ENCODE measurements at regions not wholly inside any gene's neighbourhood (a gene's known extent, or its start where the extent isn't known, plus 50 kb on each side); places are given as distances from the start of the nearest gene placed in this dataset.
"Not testable (repeated sequence)": the region's sequence is repeated elsewhere in the genome, so short reads cannot be mapped to it uniquely, and the experiment has no call there.

DNA sequence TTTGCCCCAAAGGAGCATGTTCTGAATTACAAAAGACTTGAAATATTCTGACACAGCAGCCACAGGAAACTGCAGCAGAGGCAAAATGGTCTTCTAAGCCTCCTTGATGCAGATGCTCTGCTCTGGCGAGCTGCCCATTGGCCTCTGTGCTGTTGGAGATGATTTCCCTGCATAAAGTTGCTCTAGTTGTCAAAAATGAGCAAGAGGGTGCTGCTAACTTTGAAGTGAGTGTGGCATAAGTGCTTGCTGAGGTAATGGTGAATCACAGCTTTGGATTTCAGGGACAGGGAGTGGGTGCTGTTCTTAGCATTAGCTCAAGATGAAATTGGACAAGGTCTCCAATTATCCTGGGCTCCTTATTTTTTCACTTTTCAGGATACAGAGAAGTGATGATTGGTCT is 435.4 kb downstream of the TMEM135 start:
- no peak for DNase-seq (ENCODE audit: low read depth in 2 of 2)

DNA sequence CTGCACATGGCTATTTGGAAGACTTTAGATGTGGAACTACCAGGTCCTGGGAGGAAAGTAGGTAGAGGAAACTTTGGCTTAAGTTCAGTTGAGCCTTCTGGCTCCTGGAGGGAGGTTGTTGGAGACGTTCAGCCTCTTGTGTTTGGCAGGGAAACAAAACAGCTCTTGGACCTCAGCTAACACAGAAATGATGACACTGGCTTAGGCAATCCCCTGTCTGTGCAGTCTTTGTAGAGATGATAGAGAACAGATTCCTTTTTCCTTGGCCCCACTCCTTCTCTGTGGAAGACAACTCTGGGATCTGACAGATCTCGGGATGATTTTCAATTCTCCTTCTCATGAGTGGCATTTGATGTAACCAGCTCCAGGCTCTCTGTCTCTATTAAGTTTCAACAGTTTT is 428.5 kb downstream of the TMEM135 start:
- DNase-seq (ENCODE audit: low read depth in 2 of 2): no peak

DNA sequence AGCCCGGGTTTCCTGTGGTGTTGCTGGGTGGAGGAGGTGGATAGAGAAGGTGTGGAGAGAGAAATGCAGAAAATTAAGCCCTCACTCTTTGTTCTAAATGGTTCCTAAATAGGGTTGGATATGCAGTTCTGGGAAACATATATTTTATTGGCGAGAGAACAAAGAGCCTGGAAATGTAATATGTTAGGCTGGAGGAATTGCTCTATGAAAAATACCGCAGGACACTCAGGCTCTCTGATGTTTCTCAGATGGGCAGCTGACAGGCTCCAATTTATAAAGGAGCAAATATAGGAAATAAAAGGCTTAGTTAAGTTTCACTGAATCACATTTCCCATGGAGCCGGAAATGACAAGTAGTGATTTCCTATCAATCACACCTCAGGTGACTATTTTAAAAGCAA is 428.0 kb downstream of the TMEM135 start:
- DNase-seq (ENCODE audit: low read depth in 2 of 2): peak in 1 of 2 donors; percentile 47

DNA sequence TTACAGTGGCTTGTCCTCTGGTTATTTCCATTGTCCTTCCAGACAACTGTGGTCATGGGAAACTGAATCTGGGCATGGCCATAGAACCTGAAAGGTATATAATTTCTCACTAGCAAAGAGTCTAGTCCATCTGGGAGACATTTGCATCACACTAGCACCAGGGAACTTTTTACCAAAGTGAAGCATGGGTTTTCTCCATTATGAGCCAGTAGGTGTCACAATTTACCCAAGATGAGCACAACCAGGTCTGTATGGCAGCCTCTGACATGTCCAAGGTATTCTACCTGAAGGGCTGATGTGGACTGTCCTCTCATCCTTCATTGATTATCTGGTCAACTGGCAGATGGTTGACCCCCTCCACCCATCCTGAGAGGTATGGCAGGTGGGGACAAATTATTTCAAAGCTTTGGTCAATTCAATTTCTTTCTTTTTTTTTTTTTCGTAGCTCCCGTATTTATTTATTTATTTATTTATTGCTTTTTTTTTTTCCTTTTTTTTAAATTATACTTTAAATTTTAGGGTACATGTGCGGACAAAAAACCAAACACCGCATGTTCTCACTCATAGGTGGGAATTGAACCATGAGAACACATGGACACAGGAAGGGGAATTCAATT is 425.9 kb downstream of the TMEM135 start:
- peak in 1 of 2 donors; percentile 14 for DNase-seq (ENCODE audit: low read depth in 2 of 2)

DNA sequence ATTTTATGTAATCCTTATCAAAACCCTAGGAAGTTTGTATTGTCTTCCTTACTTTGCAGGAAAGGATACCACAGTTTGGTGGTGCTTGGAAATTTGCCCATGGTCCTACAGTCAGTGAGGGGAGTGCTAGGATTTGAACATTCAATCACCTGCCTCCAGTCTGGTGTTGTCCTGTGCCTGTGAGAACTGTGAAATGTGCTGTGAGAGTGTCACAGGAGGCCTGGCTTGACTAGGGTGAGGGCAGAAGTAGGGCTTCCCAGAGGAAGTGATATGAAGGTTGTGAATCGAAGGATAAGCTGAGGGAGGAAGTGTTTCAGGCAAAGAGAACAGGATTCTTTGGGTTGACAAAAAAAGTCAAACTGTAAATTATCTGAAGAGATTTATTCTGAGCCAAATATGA is 424.4 kb downstream of the TMEM135 start:
- DNase-seq (ENCODE audit: low read depth in 2 of 2): no peak

DNA sequence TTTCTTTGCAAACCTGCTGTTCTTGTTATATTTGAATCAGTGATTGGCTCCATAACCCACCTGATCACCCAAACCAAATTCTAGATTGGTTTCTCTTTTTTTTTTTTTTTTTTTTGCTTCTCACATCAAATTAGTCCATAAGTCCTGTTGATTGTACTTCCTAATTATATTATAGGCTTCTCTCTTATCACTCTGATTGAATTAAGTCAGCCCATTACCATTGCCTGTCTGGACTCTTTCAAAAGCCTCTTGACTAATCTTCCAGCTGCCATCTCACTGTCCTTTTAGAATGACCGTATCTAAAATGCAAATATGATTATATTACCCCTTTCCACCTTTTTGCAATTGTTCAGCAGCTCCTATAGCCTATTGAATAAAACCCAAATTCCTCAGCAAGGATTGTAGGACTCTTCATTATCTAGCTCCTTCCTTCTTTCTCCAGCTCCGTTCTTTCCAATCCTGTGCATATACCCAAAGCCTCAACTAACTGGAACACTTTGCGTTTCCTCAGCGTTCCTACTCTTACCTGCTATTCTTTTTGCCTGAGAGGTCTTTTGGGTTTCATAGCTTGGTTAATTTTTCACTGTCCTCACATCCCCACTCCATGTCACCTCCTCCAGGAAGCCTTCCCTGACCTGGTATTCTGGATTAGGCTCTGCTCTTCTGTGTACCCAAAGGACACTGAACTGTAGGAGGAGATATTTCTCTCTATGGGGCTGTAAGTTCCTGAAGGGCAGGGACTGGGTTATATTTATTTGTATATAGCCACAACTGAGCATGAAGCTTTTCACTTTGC is 423.3 kb downstream of the TMEM135 start:
- DNase-seq (ENCODE audit: low read depth in 2 of 2): no peak

DNA sequence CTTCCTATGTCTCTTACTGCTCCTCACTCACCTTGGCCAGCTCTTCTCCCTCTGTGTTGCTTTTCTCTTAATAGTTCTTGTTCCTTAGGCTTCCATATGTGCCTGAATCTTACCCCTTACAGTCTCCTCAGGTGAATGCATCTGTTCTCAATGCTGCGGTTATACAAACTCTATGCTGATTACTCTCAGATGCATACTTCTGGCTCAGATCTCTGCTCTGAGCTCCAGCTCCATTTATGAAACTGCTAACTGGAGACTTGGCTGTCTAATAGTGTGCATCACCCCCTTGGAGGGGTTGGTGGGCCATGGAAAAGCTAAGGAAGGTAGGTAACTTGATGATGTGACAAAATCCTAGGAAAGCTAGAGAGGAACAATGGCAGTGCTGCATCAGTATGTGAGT is 422.5 kb downstream of the TMEM135 start:
- no peak for DNase-seq (ENCODE audit: low read depth in 2 of 2)

DNA sequence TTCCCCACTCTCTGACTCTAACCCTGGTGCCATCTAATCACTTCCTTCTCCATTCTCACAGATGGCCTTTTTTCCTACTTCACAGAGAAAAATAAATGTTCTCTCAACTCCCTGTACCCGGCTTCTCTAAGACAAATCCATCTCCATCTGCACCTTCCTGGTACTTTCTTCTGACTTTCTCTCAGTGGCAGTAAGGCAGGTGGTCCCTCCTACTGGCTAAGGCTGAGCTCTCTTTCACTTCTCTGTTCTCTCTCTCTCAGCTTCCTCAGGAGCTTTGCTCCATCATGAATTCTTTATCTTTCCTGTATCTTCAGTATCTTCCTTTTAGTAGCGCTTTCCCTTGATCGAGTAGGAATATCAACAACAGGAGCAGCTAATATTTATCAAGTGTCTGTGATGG is 421.6 kb downstream of the TMEM135 start:
- DNase-seq (ENCODE audit: low read depth in 2 of 2): no peak

DNA sequence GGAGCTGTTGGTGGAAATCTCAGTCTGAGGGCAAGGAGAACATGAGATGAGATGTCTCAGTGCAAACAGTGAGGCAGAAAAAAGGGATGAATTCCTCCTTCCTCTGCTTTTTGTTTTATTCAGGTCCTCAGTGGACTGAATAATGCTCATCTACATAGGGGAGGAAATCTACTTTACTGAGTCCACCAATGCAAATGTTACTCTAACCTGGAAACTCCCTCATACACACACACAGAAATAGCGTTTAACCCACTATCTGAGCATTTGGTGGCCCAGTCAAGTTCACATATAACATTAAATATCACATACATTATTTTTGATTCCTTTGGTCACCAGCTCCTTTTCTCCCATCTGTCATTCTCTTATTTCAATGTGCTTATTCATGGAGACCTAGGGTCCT is 418.8 kb downstream of the TMEM135 start:
- no peak for DNase-seq (ENCODE audit: low read depth in 2 of 2)

DNA sequence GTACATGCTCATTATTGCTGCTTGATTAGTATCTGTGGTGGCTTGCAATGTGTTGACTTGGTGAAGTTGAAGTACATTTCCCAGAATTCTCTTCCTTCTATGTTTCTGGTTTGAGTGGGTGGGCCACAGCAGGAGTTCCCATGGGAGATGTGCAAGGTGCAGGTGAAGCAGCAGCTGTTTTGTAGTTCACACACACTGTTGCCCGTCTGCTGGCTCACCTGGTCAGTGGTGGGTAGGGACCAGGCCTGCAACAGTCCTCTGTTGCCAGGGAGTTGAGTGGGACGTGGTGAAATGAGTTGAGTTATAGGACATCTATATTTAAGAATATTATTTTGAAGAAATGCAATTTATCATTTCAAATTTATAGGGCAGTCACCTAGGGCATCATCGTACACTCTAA is 417.4 kb downstream of the TMEM135 start:
- no peak for DNase-seq (ENCODE audit: low read depth in 2 of 2)

DNA sequence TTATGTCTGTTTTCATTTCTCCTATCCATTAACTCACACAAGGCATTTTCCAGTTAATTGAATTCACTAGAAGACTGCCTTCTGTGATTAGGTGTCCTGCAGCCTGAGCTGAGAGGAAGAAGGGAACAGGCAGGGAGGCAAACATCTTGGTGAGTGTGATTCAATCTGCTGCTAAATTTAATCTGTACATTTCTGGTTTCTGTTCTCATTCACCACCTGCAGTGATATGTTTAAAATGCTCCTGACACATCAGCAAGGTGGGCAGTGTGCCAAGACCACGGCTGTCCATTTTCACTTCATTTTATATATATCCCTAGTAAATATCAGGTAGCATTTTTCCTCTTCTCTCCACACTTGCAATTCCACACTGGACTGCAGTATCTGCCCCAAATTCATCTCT is 416.5 kb downstream of the TMEM135 start:
- peak in 1 of 2 donors; percentile 4 for DNase-seq (ENCODE audit: low read depth in 2 of 2)

DNA sequence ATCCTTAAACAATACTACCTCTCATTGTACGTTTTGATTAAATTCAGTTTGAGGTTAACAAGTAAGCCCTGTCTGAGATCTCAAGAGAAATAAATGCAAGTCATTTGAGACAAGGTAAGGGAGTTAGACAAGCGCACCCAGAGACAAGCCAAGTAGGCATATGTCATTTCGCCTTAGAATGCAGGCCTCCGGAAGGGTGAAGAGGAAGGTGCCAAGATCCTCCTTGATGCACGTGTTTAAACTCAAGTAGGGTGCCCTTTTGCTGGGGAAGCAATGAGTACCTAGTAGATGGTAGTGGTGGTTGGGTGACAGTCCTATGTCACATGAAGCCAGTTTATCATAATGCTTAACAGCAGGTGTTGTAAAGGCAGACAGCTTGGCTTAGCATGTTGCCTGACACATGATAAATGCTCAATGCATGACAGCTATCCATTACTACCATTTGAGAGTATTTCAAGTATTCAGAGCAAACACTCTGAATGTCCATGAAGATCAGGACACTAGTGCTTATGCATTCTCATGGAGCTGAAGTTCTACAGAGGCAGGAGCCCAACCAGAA is 415.9 kb downstream of the TMEM135 start:
- DNase-seq (ENCODE audit: low read depth in 2 of 2): no peak

DNA sequence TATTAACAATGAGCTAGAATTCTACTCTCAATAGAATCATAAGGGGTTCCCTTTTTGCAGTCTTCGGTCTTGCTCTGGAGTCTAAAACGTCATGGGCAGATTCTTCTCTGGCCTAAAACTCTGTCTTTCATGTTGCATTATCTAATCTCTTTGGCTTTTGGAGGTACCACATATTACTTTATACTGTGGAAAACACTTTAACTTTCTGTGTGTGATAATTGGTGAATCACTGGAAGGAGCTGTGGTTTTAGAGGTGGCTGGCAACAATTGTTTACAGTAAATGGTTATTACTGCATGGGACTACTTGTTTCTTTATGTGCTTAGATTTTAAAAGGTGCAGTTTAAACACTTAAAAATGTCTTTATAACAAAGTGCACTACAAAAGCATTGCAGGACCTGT is 414.3 kb downstream of the TMEM135 start:
- DNase-seq (ENCODE audit: low read depth in 2 of 2): not testable (repeated sequence)

DNA sequence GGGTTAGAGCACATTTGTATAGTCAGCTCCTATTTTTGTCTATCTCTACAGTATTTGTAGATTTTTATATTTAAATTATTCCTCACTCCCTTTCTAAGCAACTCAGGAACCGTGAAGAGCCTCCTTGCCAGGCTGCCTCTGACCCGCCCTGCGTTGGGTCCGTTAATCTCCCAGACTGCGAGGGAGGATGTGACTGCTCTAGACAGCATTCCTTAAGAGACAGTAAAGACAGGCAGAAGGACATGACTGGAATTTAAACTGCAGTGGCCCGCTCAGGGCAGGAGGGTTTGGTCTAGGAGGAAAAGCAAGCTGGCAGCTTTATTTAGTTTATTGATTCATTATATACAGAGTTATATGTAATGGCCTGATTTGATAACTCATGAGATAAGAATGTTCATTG is 413.7 kb downstream of the TMEM135 start:
- DNase-seq (ENCODE audit: low read depth in 2 of 2): no peak

DNA sequence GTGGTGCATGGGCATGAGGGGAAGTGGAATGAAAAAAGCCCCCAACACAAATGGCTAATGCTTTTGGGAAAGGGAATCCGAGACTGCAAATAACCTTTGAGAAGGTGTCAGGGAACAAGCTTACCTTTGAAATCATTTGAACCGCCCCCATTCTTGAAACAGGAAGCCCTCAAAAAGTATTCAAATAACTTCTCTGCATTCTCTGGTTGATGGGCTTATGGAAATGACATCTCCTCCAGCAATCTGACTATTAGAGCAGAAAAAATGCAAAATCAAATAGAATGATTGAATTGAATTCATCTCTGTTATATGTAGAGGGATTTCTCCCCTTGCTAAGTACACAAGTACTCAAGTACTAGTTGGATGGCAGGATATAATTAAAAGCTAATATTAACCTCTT is 409.9 kb downstream of the TMEM135 start:
- no peak for DNase-seq (ENCODE audit: low read depth in 2 of 2)

DNA sequence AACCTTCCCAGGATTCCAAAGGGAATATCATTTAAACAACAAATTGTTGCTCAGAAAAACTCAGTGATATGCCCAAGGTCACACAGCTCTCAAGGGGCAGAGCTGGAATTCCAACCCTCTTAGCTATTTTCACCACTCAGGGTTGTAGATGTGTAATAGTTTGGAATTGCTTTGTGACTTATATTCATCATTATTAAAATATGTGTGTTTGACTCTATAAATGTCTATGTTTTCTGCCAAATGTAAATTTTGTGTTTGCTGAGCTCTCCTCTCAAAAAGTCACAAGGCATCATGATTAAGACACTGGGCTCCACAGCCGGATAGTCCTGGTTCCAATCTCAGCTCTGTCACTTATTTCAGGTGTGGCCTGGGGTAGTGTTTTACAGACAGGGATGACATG is 407.3 kb downstream of the TMEM135 start:
- no peak for DNase-seq (ENCODE audit: low read depth in 2 of 2)

DNA sequence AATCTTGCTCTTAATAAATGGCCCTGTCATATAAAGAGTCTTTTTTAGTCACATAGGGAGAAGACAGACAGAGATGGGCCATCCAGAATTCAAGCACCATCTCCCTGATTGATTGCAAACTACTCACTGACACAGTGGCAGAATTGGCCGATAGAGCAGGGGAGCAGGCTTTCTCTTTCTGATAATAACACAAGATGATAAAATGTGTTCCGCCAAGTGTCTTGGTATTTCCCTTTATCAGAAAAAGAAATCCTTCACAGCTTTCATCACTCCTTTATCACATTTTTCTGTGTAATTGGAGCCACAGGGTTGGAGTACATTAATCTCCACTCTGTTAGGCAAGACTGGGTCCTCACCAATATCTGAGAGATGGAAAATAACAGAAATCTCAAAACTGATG is 406.0 kb downstream of the TMEM135 start:
- DNase-seq (ENCODE audit: low read depth in 2 of 2): no peak

DNA sequence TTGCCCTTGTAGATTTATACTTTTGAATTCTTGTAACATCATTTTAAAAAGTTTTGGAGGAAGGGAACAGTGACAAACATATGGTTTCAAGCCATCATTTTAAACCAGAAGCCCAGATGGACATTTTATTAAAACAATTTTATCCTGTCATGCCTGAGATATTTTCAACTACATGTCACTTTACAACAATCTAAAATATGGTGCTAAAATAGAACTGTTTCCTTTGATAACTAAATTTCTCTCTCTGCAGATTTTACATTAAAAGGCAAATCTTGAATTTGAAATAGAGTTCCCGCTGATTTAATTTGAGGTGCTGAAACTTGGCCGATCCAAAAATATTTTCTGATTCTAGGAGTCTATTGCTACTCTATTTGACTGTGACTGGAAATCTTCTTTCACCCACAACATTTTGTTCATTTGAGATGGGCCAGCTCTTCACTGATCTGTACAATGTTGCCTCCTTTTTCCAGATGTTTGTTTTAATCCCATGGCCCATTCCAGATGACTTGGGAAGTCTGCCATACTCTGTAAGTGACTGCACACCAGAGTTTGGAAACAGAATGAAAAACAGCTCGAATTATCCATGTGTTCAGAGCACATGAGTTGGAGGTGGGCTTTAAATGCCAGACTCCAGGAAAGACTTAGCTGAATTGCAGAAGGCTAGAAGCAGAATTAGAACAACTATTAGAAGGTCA is 402.5 kb downstream of the TMEM135 start:
- DNase-seq (ENCODE audit: low read depth in 2 of 2): no peak

DNA sequence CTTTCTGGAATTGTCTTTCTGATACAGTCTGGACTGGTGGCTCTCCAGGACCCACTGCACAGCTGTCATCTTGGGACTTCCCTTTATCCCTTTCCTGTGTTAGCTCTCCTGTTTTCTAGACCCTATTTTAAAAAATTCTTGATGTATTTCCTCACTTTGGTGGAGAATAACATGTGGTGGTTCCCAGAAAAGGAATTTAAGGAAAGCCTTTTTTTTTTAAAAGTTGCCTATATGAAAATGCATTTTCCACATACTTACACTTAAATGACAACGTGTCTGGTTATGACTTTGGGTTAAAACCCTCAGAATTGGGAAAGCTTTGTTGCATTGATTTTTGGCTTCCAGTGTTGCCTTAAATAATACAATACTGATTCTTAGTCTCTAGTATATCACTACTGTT is 400.7 kb downstream of the TMEM135 start:
- DNase-seq (ENCODE audit: low read depth in 2 of 2): no peak

DNA sequence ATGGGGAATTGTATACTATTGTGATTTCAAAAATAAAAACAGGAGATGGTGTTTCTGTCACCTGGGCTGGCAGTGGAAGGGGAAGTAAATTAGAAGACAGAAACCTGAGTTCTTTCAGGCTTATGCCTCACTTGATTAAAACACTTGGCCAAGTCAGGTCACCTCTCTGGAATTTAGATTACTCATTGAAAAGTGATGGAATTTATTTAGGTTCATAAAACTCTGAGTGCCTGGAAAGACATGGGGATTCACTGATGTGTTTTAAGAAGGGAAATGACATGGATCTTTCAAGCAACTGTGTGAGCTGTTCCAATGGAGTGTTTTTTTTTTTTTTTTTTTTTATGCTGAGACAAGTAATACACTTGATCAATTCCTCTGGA is 400.1 kb downstream of the TMEM135 start:
- DNase-seq (ENCODE audit: low read depth in 2 of 2): no peak

DNA sequence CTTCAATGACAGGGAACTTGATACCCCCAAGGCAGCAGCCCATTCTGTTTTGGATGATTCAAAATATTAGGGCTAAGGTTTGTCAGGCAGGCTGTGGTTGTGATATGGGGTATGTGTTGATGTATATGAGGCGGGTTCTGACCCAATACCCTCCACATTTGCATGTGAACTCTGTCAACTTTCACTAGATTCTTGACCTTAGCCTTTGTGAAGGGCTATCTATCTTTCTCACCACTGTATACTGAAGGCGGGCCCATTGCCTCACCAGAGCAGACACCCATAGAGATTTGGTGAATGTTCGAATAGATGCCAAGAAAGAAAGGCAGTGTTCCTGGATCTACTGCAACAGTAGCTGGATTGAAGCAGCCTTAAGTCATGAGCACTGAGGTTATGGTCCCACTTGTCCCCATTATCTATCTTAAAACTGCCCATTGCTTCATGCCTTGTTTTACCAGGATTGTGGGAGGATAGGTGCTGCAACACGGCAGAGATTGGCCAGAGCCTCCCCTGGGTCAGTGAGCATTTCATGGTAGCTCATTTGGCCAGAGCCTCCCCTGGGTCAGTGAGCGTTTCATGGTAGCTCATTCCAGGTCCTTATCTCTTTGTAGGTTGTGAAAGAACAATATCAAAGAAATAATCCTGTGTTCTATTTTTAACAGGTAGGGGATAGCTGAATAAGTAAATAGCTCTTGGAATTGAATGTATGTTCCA is 399.6 kb downstream of the TMEM135 start:
- no peak for DNase-seq (ENCODE audit: low read depth in 2 of 2)

DNA sequence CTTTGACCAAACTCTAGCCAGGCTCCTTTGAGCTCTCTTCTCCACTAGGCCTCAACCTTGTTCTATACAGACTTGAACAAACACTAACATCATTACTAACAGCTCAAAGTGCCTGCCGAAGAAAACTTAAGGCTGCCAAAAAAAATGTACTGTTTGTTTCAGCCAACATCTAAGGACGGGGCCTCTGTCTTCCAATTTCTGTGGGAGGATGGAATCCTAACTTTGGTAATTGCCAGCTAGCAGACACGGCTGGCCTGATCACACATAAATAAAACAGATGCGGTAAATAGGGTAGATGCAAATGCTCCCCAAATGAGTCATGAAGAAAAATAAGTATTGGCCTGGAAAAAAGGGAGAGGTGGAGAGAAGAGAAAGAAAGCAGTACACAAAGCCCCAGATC is 394.3 kb downstream of the TMEM135 start:
- DNase-seq (ENCODE audit: low read depth in 2 of 2): no peak
